ENCODE measurements at regions not wholly inside any gene's neighbourhood (a gene's known extent, or its start where the extent isn't known, plus 50 kb on each side); places are given as distances from the start of the nearest gene placed in this dataset.

DNA sequence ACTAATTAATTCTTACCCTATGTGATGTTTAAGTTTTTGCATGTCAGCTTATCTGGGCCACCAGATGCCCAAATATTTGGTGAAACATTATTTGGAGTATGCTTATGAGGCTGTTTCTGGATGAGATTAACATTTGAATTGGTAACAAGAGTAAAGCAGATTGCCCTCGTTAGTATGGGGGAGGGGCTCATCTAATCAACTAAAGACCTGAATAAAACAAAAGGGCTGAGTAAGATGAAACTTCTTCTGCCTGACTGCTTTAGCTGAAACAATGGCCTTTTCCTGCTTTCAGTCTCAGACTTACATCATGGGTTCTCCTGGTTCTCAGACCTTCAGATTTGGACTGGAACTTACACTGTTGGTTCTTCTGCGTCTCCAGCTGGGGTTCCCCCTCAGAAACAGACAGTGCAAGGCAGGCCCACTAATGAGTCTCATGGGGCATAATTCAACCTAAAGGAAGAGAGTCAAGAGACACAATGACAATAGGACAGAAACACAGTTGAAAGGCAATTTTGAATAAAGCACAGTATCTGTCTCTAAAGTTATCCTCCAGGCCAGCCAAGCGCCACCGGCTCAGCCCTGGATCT lies 288.4 kb downstream of the CAAP1 start:
- H3K4me1 ChIP-seq (ENCODE audit: control insufficient read depth, insufficient read depth, low read length), result no peaks in the 10 kb centered on the region
- no peaks in the 10 kb centered on the region for H3K9me3 ChIP-seq (ENCODE audit: control insufficient read depth, insufficient read depth, low read depth, low read length)
- TF ChIP-seq SP3 (tag by site-specific recombination; IDR thresholded peaks at IDR 0.05) (no peak), ZNF10 (tag by site-specific recombination; IDR thresholded peaks at IDR 0.05) (no peak), ZNF561 (tag by site-specific recombination; IDR thresholded peaks at IDR 0.05; ENCODE audit: borderline replicate concordance) (no peak)
- TF ChIP-seq, protein P1, sequence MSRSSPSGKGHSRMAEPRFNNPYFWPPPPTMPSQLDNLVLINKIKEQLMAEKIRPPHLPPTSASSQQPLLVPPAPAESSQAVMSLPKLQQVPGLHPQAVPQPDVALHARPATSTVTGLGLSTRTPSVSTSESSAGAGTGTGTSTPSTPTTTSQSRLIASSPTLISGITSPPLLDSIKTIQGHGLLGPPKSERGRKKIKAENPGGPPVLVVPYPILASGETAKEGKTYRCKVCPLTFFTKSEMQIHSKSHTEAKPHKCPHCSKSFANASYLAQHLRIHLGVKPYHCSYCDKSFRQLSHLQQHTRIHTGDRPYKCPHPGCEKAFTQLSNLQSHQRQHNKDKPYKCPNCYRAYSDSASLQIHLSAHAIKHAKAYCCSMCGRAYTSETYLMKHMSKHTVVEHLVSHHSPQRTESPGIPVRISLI (tag by site-specific recombination; IDR thresholded peaks at IDR 0.05), result no peak
- no peak overlapping the region for H3K4me3 ChIP-seq (ENCODE audit: low read depth, low read length)
- CTCF ChIA-PET, result no interaction called here
- no peak overlapping the region for H3K27ac ChIP-seq (ENCODE audit: extremely low read depth, low read depth, low read length)
- H3K36me3 ChIP-seq (ENCODE audit: control insufficient read depth in 2 of 2, insufficient read depth in 1 of 2, low read length in 2 of 2), result no peaks in the 10 kb centered on the region
- POLR2A ChIA-PET, result no interaction called here

DNA sequence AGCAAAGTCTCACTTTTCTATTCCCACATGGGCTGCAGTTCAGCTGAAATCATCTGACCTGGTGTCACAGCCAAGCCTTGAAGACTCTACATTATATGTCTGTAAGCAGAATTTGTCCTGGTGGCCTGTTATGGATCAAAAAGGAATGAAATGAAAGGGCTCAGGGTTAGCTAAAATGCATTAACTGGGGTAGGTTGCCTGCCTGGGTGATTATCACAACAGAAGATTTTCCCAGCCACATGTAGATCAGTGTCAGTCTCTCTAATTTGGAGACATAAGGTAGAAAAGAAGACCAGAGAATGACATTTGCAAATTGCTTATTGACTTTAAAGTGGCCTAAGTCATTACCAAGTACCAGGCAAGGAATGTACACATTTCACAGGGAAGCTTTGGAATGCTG lies 289.0 kb downstream of the CAAP1 start:
- H3K4me3 ChIP-seq (ENCODE audit: low read depth, low read length), result no peak overlapping the region
- H3K4me1 ChIP-seq (ENCODE audit: control insufficient read depth, insufficient read depth, low read length), result no peaks in the 10 kb centered on the region
- H3K36me3 ChIP-seq (ENCODE audit: control insufficient read depth in 2 of 2, insufficient read depth in 1 of 2, low read length in 2 of 2), result no peaks in the 10 kb centered on the region
- ChIA-PET POLR2A (no interaction called here), CTCF (interaction anchor here (0.5 kb wide), 1 partner anchor 135 kb away, joined by 3 read pairs; no protein-coding TSS in a partner anchor)
- H3K27ac ChIP-seq (ENCODE audit: extremely low read depth, low read depth, low read length), result no peak overlapping the region
- no peak for TF ChIP-seq ZNF16 (tag by site-specific recombination; IDR thresholded peaks at IDR 0.05; ENCODE audit: low read depth)
- TF ChIP-seq, protein P2, sequence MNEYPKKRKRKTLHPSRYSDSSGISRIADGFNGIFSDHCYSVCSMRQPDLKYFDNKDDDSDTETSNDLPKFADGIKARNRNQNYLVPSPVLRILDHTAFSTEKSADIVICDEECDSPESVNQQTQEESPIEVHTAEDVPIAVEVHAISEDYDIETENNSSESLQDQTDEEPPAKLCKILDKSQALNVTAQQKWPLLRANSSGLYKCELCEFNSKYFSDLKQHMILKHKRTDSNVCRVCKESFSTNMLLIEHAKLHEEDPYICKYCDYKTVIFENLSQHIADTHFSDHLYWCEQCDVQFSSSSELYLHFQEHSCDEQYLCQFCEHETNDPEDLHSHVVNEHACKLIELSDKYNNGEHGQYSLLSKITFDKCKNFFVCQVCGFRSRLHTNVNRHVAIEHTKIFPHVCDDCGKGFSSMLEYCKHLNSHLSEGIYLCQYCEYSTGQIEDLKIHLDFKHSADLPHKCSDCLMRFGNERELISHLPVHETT (tag by site-specific recombination; IDR thresholded peaks at IDR 0.05), result no peak
- no peak for TF ChIP-seq ZNF777 (tag by site-specific recombination; IDR thresholded peaks at IDR 0.05; ENCODE audit: borderline replicate concordance)
- TF ChIP-seq ZXDB (tag by site-specific recombination; IDR thresholded peaks at IDR 0.05), result no peak
- TF ChIP-seq ZNF792 (tag by site-specific recombination; IDR thresholded peaks at IDR 0.05), result no peak
- no peak for TF ChIP-seq KLF9 (tag by site-specific recombination; IDR thresholded peaks at IDR 0.05; ENCODE audit: low read depth)
- no peak for TF ChIP-seq ZNF23 (tag by site-specific recombination; IDR thresholded peaks at IDR 0.05; ENCODE audit: borderline replicate concordance)
- TF ChIP-seq KLF1 (tag by site-specific recombination; IDR thresholded peaks at IDR 0.05), result no peak
- no peak for TF ChIP-seq SCRT1 (tag by site-specific recombination; IDR thresholded peaks at IDR 0.05; ENCODE audit: borderline replicate concordance)
- H3K9me3 ChIP-seq (ENCODE audit: control insufficient read depth, insufficient read depth, low read depth, low read length), result no peaks in the 10 kb centered on the region

DNA sequence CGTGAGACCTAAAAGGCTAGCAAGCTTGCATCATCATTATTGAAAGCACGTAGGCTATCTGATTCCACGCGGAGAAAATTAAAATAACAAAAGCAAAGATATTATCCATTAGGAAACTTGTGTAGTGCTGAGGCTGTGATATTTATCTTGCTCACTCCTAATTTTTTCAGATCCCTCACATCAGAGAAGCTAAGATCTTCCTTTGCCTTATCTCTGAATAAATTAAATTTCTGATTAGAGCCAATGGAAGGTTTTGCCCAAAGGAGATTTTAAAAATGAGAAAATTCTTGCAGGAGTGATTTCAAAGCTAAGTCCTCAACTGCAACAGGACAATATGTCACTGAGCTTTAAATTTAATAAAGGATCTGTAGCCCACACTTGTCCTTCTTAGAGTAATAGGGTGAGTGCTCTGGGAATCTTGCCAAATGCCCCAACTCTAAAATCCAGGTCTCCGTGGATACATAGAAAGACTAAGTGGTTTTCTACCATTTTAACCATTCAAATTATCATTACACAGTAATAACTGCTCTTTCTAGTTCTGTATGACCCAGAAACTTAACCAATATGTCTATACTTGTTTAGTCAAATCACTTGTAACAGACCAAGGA lies 295.0 kb downstream of the CAAP1 start:
- Histone ChIP-seq H3K4me3 (ENCODE audit: low read depth, low read length) (no peak overlapping the region), H3K9me3 (ENCODE audit: control insufficient read depth, insufficient read depth, low read depth, low read length) (no peaks in the 10 kb centered on the region), H3K36me3 (ENCODE audit: control insufficient read depth in 2 of 2, insufficient read depth in 1 of 2, low read length in 2 of 2) (no peaks in the 10 kb centered on the region), H3K27ac (ENCODE audit: extremely low read depth, low read depth, low read length) (no peak overlapping the region), H3K4me1 (ENCODE audit: control insufficient read depth, insufficient read depth, low read length) (no peaks in the 10 kb centered on the region)
- CTCF ChIA-PET, result no interaction called here
- POLR2A ChIA-PET, result no interaction called here
- TF ChIP-seq ZXDB (tag by site-specific recombination; IDR thresholded peaks at IDR 0.05) (no peak), ZNF529 (tag by site-specific recombination; IDR thresholded peaks at IDR 0.05; ENCODE audit: insufficient replicate concordance) (no peak), SCRT1 (tag by site-specific recombination; IDR thresholded peaks at IDR 0.05; ENCODE audit: borderline replicate concordance) (no peak), ZNF157 (tag by site-specific recombination; IDR thresholded peaks at IDR 0.05) (no peak), ZNF19 (tag by site-specific recombination; IDR thresholded peaks at IDR 0.05; ENCODE audit: low read depth) (no peak)
- TF ChIP-seq, protein P2 (tag by site-specific recombination; IDR thresholded peaks at IDR 0.05), result no peak
- TF ChIP-seq, protein P3, sequence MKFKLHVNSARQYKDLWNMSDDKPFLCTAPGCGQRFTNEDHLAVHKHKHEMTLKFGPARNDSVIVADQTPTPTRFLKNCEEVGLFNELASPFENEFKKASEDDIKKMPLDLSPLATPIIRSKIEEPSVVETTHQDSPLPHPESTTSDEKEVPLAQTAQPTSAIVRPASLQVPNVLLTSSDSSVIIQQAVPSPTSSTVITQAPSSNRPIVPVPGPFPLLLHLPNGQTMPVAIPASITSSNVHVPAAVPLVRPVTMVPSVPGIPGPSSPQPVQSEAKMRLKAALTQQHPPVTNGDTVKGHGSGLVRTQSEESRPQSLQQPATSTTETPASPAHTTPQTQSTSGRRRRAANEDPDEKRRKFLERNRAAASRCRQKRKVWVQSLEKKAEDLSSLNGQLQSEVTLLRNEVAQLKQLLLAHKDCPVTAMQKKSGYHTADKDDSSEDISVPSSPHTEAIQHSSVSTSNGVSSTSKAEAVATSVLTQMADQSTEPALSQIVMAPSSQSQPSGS (tag by site-specific recombination; IDR thresholded peaks at IDR 0.05; ENCODE audit: low read depth), result no peak
- TF ChIP-seq, protein P4, sequence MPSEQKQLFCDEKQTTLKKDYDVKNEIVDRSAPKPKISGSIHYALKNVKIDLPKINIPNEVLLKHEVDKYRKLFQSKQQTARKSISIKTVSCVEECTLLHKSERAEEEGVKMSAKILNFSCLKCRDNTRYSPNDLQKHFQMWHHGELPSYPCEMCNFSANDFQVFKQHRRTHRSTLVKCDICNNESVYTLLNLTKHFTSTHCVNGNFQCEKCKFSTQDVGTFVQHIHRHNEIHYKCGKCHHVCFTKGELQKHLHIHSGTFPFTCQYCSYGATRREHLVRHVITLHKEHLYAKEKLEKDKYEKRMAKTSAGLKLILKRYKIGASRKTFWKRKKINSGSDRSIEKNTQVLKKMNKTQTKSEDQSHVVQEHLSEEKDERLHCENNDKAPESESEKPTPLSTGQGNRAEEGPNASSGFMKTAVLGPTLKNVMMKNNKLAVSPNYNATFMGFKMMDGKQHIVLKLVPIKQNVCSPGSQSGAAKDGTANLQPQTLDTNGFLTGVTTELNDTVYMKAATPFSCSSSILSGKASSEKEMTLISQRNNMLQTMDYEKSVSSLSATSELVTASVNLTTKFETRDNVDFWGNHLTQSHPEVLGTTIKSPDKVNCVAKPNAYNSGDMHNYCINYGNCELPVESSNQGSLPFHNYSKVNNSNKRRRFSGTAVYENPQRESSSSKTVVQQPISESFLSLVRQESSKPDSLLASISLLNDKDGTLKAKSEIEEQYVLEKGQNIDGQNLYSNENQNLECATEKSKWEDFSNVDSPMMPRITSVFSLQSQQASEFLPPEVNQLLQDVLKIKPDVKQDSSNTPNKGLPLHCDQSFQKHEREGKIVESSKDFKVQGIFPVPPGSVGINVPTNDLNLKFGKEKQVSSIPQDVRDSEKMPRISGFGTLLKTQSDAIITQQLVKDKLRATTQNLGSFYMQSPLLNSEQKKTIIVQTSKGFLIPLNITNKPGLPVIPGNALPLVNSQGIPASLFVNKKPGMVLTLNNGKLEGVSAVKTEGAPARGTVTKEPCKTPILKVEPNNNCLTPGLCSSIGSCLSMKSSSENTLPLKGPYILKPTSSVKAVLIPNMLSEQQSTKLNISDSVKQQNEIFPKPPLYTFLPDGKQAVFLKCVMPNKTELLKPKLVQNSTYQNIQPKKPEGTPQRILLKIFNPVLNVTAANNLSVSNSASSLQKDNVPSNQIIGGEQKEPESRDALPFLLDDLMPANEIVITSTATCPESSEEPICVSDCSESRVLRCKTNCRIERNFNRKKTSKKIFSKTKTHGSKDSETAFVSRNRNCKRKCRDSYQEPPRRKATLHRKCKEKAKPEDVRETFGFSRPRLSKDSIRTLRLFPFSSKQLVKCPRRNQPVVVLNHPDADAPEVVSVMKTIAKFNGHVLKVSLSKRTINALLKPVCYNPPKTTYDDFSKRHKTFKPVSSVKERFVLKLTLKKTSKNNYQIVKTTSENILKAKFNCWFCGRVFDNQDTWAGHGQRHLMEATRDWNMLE (tag by site-specific recombination; conservative IDR thresholded peaks at IDR 0.05; ENCODE audit: low read depth), result no peak

Data from HEK293 (cell line).